ENCODE measurements at regions not wholly inside any gene's neighbourhood (a gene's known extent, or its start where the extent isn't known, plus 50 kb on each side); places are given as distances from the start of the nearest gene placed in this dataset.

DNA sequence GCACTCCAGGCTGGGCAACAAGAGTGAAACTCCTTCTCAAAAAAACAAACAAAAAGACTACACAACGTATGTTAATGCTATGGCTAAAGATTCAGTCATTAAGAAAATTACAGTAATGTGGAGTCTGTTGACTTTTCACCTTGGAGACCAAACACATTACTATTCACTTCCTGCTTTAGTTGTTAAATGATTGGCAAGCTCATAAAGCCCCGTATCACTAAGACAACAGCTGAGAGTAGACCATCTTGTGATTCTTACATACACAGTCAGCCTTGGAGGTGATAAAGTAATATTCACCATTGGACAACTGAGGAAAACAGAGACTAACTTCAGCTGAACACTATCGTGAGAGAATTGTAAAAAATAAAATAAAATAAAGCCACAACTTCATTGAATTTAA lies 86.5 kb downstream of the KCTD12 start:
- WGBS, result 43% methylated on average over 3 of the region's 3 CpGs
- no peak overlapping the region for H3K4me3 ChIP-seq (ENCODE audit: low read depth in 1 of 3, low read length in 3 of 3)
- no peaks in the 10 kb centered on the region for H3K4me1 ChIP-seq (ENCODE audit: control insufficient read depth in 4 of 4, insufficient read depth in 4 of 4, low read length in 3 of 4)
- no peaks in the 10 kb centered on the region for H3K36me3 ChIP-seq (ENCODE audit: control insufficient read depth in 4 of 4, insufficient read depth in 3 of 4, low read depth in 1 of 4, low read length in 3 of 4)
- H3K27me3 ChIP-seq (ENCODE audit: control insufficient read depth in 4 of 4, insufficient read depth in 4 of 4, low read length in 3 of 4), result no peaks in the 10 kb centered on the region
- H3K27ac ChIP-seq (ENCODE audit: low read depth in 1 of 2, low read length in 2 of 2), result no peak overlapping the region
- TF ChIP-seq YY1 (IDR thresholded peaks at IDR 0.05) (no peak), HNF4A (conservative IDR thresholded peaks at IDR 0.05) (no peak), FOXA1 (IDR thresholded peaks at IDR 0.05) (no peak), SP1 (IDR thresholded peaks at IDR 0.05) (no peak), JUND (IDR thresholded peaks at IDR 0.05) (no peak), HNF4G (IDR thresholded peaks at IDR 0.05) (no peak), FOXA2 (IDR thresholded peaks at IDR 0.05) (no peak), GABPA (IDR thresholded peaks at IDR 0.05 in 1 of 2, conservative IDR thresholded peaks at IDR 0.05 in 1 of 2) (no peak), RAD21 (IDR thresholded peaks at IDR 0.05) (no peak), EGR1 (IDR thresholded peaks at IDR 0.05; ENCODE audit: low read depth in 2 of 2) (no peak), TAF1 (conservative IDR thresholded peaks at IDR 0.05) (no peak)
- TF ChIP-seq, protein P1, sequence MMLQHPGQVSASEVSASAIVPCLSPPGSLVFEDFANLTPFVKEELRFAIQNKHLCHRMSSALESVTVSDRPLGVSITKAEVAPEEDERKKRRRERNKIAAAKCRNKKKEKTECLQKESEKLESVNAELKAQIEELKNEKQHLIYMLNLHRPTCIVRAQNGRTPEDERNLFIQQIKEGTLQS (IDR thresholded peaks at IDR 0.05), result no peak
- TF ChIP-seq, protein P2, sequence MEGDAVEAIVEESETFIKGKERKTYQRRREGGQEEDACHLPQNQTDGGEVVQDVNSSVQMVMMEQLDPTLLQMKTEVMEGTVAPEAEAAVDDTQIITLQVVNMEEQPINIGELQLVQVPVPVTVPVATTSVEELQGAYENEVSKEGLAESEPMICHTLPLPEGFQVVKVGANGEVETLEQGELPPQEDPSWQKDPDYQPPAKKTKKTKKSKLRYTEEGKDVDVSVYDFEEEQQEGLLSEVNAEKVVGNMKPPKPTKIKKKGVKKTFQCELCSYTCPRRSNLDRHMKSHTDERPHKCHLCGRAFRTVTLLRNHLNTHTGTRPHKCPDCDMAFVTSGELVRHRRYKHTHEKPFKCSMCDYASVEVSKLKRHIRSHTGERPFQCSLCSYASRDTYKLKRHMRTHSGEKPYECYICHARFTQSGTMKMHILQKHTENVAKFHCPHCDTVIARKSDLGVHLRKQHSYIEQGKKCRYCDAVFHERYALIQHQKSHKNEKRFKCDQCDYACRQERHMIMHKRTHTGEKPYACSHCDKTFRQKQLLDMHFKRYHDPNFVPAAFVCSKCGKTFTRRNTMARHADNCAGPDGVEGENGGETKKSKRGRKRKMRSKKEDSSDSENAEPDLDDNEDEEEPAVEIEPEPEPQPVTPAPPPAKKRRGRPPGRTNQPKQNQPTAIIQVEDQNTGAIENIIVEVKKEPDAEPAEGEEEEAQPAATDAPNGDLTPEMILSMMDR (IDR thresholded peaks at IDR 0.05; ENCODE audit: low read depth, low read length, missing input control), result no peak
- TF ChIP-seq, protein P3, sequence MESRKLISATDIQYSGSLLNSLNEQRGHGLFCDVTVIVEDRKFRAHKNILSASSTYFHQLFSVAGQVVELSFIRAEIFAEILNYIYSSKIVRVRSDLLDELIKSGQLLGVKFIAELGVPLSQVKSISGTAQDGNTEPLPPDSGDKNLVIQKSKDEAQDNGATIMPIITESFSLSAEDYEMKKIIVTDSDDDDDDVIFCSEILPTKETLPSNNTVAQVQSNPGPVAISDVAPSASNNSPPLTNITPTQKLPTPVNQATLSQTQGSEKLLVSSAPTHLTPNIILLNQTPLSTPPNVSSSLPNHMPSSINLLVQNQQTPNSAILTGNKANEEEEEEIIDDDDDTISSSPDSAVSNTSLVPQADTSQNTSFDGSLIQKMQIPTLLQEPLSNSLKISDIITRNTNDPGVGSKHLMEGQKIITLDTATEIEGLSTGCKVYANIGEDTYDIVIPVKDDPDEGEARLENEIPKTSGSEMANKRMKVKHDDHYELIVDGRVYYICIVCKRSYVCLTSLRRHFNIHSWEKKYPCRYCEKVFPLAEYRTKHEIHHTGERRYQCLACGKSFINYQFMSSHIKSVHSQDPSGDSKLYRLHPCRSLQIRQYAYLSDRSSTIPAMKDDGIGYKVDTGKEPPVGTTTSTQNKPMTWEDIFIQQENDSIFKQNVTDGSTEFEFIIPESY (IDR thresholded peaks at IDR 0.05), result no peak
- TF ChIP-seq, protein P4, sequence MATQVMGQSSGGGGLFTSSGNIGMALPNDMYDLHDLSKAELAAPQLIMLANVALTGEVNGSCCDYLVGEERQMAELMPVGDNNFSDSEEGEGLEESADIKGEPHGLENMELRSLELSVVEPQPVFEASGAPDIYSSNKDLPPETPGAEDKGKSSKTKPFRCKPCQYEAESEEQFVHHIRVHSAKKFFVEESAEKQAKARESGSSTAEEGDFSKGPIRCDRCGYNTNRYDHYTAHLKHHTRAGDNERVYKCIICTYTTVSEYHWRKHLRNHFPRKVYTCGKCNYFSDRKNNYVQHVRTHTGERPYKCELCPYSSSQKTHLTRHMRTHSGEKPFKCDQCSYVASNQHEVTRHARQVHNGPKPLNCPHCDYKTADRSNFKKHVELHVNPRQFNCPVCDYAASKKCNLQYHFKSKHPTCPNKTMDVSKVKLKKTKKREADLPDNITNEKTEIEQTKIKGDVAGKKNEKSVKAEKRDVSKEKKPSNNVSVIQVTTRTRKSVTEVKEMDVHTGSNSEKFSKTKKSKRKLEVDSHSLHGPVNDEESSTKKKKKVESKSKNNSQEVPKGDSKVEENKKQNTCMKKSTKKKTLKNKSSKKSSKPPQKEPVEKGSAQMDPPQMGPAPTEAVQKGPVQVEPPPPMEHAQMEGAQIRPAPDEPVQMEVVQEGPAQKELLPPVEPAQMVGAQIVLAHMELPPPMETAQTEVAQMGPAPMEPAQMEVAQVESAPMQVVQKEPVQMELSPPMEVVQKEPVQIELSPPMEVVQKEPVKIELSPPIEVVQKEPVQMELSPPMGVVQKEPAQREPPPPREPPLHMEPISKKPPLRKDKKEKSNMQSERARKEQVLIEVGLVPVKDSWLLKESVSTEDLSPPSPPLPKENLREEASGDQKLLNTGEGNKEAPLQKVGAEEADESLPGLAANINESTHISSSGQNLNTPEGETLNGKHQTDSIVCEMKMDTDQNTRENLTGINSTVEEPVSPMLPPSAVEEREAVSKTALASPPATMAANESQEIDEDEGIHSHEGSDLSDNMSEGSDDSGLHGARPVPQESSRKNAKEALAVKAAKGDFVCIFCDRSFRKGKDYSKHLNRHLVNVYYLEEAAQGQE (IDR thresholded peaks at IDR 0.05), result no peak
- DNase-seq (ENCODE audit: low spot score), result no peak
- no peak overlapping the region for H3K9ac ChIP-seq (ENCODE audit: low read depth in 1 of 2, low read length in 2 of 2)
- H3K9me3 ChIP-seq (ENCODE audit: control insufficient read depth in 4 of 4, low read length in 3 of 4), result no peaks in the 10 kb centered on the region

DNA sequence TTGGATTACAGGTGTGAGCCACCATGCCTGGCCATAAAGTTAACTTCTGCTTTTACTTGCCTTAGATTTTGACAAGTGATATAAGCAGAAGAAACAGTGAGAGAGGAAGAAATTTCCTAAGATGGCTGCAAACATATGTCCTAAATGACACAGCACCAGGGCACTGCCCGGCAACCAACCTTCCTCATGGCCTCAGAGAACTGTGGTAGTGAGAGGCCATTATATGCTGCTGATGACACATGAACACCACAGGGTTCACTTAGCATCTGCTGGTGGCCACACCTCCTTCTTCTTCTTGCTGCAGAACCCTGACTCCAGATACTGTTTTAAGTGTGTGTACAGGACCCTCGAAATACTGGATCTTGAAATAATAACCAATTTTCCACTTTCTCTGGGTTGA lies 88.2 kb downstream of the KCTD12 start:
- 59% methylated on average over 2 of the region's 2 CpGs for WGBS
- TF ChIP-seq YY1 (IDR thresholded peaks at IDR 0.05), result peak; percentile 13
- no peak for TF ChIP-seq TAF1 (conservative IDR thresholded peaks at IDR 0.05)
- Histone ChIP-seq H3K9ac (ENCODE audit: low read depth in 1 of 2, low read length in 2 of 2) (no peak overlapping the region), H3K27me3 (ENCODE audit: control insufficient read depth in 4 of 4, insufficient read depth in 4 of 4, low read length in 3 of 4) (no peaks in the 10 kb centered on the region), H3K27ac (ENCODE audit: low read depth in 1 of 2, low read length in 2 of 2) (no peak overlapping the region), H3K4me1 (ENCODE audit: control insufficient read depth in 4 of 4, insufficient read depth in 4 of 4, low read length in 3 of 4) (no peaks in the 10 kb centered on the region), H3K9me3 (ENCODE audit: control insufficient read depth in 4 of 4, low read length in 3 of 4) (no peaks in the 10 kb centered on the region), H3K4me3 (ENCODE audit: low read depth in 1 of 3, low read length in 3 of 3) (no peak overlapping the region), H3K36me3 (ENCODE audit: control insufficient read depth in 4 of 4, insufficient read depth in 3 of 4, low read depth in 1 of 4, low read length in 3 of 4) (no peaks in the 10 kb centered on the region)
- DNase-seq (ENCODE audit: low spot score), result no peak

Data from liver (tissue), 8 donors.